GM18517 (cell line): ENCODE measurements at regions not wholly inside any gene's neighbourhood (a gene's known extent, or its start where the extent isn't known, plus 50 kb on each side); places are given as distances from the start of the nearest gene placed in this dataset.

Experiments used
- ATAC-seq: cut with Tn5 transposase; IDR thresholded peaks from one replicate; pipeline ENCODE4 v1.9.1; 2021; ENCODE audit warnings: mild to moderate bottlenecking, moderate library complexity; ENCODE audit not compliant: unreplicated experiment

DNA sequence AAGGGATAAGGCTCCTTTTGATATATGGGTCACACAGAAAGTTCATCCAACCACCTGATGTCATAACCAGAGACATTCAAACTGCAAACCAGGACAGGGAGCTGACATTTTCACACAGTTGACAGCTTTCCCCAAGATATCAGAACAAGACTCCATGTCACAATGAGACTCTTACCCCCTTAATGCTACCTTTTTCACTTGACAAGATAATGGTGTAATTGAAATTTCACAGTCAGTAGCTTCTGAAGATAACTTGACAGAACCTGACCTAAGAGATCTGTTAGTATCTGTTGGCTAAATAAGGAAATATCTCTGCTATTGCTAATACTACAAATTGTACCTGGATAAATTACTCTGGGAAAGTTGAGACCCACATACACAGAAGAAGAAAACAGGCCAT lies 187.3 kb downstream of the C12orf50 start:
- no peak for ATAC-seq

DNA sequence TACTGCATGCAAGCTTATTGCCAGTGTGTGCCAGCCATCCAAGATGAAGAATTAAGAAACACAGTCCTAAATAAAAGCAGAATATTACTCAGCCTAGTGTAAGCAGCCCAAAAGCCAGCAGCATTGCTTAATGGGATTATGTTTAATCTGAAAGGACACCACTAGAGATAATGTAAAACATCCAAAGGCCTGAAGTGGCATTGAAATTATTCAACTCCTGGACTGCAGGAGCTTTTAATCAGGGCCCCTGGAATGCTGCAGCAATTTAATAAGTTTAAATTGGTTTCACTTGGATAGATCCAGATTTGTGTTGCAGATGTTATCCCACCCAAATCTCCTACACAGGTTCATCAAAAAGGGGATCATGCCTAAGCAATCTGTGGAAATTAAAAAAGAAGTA lies 193.0 kb downstream of the C12orf50 start:
- ATAC-seq = no peak

DNA sequence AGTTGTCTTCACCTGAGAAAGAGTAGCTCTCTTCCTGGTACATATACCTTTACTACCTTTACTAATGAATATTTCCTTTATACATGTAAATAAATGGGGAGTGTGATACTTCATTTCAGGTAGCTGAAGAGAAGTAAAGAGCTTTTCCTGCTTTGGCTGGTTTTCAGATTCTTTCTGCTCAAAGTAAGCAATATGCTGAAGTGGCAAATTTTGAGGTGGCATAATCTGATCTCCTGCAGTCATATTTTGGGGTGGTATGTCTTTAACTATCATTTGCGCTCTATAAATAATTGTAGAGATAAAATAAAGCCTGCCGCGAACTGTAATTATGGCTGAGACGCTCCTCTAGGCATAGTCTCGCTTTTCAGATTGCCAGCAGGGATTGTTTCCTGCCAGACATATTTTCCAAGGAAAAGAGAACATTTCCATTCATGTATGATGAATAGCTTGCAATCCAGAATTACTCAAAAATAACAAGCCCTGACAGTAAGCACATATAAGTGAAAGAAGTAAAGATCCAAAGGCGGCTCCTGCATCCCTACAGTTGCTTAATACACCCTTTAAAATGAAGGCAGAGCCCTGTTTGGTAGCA lies 200.7 kb downstream of the C12orf50 start:
- ATAC-seq = no peak

DNA sequence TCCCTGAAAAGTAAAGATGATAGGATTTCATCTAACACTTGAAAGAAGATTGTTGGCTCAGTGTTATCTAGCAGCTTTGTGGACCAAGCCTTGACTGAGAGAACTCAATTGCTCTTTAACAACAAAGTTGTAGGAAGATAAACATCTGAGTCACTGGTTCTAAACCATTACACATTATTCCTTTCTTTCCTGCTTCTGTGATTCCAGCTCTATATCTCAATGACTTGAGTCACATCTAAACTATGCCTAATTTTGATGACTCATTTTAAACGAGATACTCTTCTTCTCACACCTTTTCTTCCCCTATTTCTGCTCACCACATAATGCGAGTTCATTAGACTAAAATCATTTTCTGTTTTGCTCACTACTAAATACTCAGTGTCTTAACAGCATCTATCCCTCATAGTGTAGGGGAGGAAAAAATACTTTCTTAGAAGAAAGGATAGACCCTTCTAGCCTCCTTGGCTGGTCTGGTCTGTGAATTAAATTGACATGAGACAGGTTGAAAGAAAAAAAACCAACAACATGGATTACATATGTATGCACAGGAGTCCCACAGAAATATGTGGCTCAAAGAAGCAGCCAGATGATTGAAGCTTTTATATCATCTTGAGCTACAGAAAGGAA lies 201.4 kb downstream of the C12orf50 start:
- no peak for ATAC-seq

DNA sequence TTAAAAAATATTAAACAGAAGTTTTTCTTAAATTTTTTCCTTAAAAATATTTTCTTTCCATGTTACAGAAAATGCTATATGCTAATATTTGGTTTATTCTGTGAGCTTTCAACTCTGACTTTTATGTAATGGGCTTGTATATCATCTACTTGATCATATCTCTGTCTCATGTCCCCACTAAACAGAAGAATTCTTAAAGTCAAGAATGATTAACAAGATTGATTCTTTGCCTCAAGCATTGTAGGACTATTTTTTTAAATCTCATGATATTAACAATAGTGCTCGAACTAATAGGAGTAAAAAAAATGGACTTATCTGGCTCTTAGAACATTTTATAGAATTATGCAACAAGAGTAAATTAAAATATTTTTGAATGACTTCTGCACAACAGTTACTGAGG lies 206.3 kb downstream of the C12orf50 start:
- no peak for ATAC-seq

DNA sequence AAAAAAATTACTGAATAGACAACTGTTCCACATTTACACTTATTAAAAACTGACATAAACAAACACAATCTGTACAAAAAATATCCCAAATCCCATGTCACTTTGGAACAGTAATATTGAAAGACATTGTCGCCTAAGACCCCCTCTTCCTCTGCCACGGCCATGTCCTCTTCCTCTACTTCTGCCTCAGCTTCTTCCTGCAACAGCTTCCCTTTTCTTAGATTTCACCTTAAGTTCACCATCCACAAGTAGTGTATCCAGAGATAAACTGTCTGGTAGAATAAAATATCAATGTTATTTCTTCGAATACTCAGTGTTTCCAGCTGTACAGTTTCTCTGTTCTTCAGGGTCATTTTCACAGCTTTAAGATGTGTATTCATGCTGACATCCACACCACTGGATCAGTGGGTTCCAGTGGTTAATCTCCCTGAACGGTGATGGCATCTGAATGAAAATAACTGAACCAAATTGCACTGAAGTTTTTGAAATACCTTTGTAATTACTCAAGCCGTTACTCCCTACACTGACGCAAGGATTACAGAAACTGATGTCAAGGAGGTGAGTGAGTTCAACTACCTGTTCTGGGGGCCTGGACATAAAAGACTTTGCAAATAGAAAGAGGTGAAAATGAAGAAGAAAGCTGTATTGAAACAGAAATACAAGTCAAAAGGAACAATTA lies 208.5 kb downstream of the C12orf50 start:
- no peak for ATAC-seq

DNA sequence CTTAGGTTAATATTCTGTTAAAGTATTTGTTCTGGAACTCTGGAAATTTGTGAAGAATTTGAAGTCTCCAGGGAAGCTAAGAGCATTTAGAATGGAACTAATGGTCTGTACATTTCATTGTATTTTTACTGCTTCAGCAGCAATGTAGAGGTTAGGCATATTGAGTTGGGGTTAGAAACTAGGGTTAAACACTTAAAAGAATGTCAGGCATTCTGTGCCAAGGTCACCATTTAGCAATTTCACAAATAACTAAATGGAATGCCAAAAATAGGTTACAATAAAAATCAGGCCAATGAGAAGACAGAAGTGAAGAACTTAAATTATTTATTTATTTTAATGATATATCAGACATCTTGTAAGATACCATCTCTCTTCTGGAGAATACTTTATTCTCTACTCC lies 210.8 kb downstream of the C12orf50 start:
- ATAC-seq = no peak

DNA sequence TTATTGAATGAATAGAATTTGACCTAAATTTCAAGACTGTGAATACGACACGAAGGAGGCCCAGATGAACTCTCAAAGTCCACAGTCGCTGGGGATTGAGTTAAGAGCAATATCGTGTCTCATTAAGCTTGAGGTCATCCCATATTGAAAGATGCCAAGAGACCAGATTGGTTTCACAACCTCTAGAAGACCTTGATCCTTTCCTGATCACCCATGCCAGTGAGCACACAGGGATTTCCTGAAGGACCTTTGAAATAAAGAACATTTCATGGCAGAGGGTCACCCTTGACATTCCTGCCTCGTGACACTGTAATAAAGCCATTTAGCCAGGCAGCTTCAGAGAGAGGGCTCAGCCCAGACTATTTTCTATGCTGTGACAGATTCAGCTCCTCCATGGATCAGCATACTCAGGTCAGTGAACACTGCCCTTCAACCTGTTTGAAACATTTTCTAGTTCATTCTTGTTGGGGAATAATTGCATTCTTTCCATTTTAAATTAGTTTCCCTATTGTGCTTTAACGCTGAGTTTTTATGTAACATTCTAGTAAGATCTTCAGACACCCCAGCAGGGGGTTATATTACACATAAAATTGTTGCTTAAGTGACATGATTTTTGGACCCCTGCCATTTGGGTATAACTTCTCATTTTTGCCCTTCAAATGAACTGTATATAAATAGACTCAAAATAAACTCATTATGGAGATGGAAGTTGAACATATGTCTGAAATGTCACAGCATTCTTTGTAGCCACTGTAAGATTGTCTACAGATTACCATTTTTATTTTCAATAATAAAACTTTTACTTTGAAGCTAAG lies 213.2 kb downstream of the C12orf50 start:
- ATAC-seq = no peak

DNA sequence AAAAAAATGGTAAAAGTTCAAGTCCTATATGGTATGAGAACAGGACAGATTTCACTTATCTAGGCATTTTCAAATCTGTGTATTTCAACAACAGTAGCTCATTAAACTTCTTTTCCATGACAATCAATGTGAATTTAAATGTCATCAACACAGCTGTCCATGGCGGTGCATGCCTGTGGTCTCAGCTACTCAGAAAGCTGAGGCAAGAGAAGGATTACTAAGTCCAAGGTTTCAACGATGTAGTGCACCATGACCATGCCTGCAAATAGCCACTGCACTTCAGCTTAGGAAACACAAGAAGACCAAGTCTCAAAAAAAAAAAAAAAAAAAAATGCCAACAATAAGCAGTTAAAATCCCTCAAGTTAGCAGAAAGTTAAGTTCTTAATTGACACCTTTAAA lies 214.6 kb downstream of the C12orf50 start:
- no peak for ATAC-seq

DNA sequence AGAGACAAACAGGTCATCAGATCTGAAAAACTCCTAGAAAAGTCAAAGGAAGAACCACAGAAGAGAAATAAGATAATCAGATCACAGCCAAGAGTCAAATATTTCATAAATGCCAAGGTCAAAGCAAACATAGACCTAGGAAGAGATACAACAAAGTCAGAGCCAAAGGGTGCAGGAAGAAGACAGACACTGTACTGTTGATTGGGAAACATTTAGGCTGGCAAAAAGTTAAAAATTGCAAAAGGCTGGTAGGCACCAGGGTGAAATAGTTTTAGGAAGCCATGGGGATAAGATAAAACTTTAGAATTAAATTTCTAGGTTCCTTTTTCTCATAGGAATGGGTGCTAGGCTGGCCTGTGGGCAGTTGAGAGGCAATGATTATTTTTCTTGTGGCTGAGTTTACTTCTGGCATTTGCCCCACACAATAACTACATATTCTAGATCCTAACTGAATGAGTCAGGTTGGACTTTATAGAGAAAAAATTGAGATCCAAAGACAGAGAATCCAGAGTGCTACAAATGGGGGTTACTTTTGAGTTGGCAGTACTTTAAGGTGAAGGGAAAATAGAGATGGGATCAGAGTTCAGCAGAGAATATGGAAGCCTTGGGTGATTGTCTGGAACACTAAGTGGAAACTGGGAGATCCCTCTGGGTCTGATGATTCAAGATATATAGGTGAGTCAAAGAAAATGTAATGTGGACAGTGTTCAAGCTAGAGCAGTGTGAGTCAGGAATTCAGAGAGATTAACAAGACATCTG lies 215.5 kb downstream of the C12orf50 start:
- no peak for ATAC-seq

DNA sequence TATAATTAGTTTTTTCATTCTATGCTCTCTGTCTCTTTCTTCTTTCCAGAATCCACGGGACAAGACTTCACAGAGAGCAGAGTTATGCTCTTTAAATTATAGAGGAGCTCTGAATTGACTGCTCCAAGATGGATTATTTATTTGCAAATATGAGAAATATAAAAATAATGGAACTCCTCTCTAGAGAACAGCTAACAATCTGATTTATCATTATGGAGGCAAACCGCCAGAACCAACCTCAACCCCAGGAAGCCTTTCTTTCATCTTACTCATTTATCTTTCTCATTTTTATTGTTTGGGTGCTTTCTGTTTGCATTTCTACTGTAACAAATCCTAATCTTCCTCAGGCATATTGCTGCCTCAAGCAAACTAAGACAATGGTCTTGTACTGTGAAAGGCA lies 216.5 kb downstream of the C12orf50 start:
- ATAC-seq = no peak

DNA sequence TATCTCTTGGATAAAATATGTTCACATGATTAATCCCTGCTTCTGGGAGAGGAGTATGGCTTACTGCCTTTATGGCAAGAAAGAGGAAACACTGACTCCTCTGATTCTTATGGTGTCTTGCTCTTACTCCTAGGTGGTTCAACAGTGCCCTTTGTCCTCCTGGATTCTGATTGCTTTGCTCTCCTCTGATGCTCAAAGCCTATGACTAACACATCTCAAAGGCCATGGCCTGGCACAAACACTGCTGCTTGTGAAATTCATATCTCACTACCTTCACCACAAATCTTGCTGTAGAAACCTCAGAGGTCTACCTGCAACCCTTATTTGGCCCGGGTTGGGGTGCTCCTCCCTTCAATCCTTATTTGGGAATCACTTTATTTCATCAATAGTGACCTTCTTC lies 217.2 kb downstream of the C12orf50 start:
- no peak for ATAC-seq

DNA sequence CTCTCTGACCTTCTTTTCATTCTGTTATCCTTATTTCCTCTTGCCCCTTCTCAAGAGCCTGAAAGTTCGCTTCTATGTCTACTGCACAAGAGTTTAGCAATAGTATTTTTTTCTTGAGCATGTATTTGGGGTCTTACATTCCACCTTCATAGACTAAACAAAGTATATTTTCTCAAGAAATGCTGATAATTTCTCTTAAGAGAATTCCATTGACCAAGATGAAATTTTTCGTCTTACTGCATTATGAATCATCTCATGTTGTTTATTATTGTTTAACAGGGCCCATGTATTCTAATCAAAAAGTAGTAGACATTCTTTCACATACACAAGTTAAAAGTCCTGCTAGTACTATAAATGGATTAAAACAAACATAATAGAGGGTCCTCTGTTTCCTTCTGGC lies 219.3 kb downstream of the C12orf50 start:
- ATAC-seq = no peak

DNA sequence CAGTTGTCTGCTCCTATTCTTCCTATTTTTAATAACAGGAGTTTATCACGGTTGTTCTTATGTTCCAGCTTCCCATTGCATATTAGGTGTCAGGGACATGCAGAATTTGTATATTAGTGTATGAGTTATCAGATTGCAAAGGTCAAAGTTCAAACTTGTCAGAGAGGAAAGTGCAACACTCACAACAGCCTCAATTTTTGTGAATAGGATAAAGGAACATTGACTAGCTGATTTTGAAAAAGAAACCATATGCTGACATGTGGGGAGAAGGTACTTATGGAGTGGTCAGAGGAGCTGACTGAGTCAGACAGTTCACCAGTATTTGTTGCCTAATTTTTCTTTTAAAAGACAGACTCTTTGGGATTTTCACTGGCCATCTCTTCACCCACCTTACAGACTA lies 222.1 kb downstream of the C12orf50 start:
- no peak for ATAC-seq

DNA sequence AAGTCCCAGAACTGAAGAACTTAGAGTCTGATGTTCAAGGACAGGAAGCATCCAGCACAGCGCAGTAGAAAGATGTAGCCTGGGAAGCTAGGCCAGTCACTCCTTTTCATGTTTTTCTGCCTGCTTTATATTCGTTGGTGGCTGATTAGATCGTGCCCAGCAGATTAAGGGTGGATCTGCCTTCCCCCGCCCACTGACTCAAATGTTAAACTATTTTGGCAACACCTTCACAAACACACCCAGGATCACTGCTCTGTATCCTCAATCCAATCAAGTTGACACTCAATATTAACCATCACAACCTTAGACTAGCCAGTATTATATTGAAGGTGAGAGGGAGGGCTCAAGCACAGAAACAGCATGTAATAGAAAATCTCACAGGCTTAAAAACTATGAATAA lies 222.9 kb downstream of the C12orf50 start:
- no peak for ATAC-seq

DNA sequence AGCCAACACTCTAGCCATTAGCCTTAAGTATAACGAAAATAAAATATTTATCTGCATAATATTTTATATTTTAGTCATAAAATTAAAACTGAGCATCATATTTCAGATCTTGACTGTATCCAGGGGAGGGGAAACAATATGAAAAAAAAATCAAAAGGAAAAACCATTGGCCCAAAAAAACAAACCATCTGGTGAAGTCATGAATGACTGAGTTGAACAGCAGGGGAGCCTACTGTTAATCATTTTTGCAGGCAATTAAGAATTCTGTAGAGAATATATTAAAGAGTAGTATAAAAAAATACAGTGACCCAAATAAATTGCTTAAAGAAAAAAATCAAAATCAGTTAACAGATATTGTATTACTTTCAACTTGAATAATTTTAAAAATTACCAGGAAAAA lies 224.8 kb downstream of the C12orf50 start:
- no peak for ATAC-seq

DNA sequence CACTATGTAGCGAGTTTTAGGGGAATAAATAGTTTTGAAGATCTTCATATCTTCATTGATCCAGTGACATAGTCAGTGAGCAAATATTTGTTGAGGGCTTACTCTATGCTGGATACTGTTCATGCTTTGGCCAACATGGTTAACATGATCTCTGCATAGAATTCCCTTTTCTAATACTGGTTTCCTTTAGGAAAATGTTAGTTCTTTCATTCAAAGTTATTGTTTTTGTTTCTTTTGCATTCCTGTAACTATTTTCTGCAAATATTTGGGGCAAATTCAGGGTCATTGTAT lies 226.5 kb downstream of the C12orf50 start:
- ATAC-seq = no peak

DNA sequence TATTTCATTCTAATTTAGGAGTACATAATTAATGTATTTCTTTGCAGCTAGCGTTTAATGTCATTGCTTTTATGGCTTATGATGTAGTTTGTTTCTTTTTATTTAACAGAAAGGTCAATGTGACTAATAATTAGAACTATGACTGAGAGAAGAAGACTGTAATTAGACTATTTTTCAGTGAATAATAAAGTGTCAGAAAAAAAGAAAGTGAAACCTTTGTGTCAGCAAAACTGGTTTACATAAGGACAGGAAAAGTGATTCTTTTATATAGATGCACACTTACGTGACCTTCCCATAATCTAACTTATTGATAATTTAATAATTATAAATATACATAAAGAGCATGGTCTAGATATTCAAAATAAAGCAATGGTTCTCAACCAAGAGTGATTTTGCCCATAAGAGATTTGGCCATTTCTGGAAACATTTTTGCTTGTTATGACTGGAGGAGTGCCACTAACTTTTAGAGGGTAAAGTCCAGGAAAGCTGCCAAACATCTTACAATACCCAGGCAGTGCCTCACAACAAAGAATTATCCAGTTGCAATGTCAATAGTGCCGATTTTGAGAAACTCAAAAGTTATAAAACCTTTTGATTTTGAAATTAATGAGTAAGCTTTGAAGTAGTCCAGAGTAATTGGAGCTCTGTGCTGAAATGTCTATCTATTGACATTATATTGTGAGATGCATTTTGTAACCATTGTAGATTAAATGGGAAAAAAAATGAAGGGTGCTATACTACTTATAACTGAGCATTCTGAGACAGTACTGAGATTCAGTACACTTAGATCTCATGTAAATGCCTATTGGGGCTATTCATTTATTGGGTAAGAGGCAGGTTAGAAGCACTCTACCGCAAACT lies 227.1 kb downstream of the C12orf50 start:
- peak; percentile 64 for ATAC-seq

DNA sequence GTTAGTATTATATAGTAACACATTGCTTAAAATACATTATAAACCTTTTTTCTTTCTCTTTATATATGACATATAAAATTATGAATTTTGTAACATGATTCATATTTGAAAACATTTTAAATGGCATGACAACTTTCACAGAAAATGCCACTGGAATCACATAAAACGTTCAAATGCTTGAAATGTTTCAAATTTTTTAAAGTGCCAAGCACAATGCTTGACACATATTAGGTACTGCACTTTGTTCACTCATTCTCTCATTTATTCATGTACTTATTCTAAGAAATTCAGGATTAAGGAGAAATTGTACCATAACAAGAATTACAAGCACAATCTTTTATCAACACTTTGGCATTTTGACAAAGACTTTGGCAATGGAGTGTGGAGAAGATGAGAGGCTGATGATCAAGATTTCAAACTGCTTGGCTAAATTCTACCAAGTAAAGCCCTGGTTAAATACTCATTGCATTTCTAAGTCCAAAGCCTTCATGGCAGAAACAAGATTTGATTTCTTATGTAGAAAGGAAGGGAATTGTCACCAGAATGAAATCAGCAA lies 232.2 kb downstream of the C12orf50 start:
- no peak for ATAC-seq

DNA sequence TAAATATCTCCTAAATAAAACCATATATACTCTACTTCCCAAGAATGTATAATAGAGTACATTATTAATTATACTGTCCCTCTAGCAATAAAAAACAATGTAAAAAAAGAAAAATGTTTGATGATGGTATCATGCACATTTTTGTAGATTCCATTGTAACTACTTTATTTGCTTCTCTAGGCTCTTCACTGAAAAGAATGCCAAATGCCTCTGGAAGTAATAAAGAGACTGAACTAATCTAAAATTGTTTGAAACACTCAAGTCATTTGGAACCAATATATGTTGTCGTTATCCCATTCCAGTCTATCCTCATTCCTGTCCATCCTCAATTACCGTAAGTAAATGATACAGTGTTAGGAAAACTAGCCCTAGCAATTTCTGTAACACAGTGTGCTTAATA lies 233.6 kb downstream of the C12orf50 start:
- ATAC-seq = no peak
